ENCODE measurements at regions not wholly inside any gene's neighbourhood (a gene's known extent, or its start where the extent isn't known, plus 50 kb on each side); places are given as distances from the start of the nearest gene placed in this dataset.

- no peak for TF ChIP-seq POLR2A (IDR thresholded peaks at IDR 0.05)
- no peak for TF ChIP-seq CTCF (IDR thresholded peaks at IDR 0.05)
Measured at GRCh38 chrX:137651647-137652046, 85.7 kb downstream of the ZIC3 start.
